CD4-positive, alpha-beta T cell treated with Interleukin-10 for 1 hour (primary cell): ENCODE measurements at regions not wholly inside any gene's neighbourhood (a gene's known extent, or its start where the extent isn't known, plus 50 kb on each side); places are given as distances from the start of the nearest gene placed in this dataset.

ENCODE experiments used
- DNase-seq: peaks from one replicate; pipeline ENCODE4 v3.0.0-alpha.2; 2020

GRCh38 chr7:12518920-12519681 is 51.4 kb upstream of the SCIN start:
- no peak for DNase-seq

- DNase-seq = no peak
These were observed 50.9 kb upstream of the SCIN start for GRCh38 chr7:12519682-12520009.
